ENCODE measurements at regions not wholly inside any gene's neighbourhood (a gene's known extent, or its start where the extent isn't known, plus 50 kb on each side); places are given as distances from the start of the nearest gene placed in this dataset.

DNA sequence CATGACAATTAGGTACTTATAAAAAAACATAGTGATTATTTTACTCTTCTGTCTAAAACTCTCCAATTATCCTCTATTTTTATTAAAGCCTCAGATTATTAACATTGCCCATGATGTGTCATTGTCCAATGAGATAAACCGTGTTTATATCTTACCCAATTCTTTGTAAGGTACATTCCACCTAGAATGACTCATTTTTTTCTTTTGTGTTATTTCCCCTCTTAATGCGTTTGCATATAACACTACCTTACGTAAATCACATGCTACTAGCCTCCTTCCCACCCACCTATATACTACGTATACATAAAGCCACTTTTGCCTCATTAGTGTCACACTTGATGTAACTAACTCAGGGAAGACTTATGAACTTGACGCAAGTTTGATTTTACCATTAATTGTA lies 336.3 kb upstream of the PTCHD4 start:
- TF ChIP-seq, protein P1, sequence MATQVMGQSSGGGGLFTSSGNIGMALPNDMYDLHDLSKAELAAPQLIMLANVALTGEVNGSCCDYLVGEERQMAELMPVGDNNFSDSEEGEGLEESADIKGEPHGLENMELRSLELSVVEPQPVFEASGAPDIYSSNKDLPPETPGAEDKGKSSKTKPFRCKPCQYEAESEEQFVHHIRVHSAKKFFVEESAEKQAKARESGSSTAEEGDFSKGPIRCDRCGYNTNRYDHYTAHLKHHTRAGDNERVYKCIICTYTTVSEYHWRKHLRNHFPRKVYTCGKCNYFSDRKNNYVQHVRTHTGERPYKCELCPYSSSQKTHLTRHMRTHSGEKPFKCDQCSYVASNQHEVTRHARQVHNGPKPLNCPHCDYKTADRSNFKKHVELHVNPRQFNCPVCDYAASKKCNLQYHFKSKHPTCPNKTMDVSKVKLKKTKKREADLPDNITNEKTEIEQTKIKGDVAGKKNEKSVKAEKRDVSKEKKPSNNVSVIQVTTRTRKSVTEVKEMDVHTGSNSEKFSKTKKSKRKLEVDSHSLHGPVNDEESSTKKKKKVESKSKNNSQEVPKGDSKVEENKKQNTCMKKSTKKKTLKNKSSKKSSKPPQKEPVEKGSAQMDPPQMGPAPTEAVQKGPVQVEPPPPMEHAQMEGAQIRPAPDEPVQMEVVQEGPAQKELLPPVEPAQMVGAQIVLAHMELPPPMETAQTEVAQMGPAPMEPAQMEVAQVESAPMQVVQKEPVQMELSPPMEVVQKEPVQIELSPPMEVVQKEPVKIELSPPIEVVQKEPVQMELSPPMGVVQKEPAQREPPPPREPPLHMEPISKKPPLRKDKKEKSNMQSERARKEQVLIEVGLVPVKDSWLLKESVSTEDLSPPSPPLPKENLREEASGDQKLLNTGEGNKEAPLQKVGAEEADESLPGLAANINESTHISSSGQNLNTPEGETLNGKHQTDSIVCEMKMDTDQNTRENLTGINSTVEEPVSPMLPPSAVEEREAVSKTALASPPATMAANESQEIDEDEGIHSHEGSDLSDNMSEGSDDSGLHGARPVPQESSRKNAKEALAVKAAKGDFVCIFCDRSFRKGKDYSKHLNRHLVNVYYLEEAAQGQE (IDR thresholded peaks at IDR 0.05; ENCODE audit: insufficient replicate concordance, low read depth): no peak
- TF ChIP-seq, protein P2, sequence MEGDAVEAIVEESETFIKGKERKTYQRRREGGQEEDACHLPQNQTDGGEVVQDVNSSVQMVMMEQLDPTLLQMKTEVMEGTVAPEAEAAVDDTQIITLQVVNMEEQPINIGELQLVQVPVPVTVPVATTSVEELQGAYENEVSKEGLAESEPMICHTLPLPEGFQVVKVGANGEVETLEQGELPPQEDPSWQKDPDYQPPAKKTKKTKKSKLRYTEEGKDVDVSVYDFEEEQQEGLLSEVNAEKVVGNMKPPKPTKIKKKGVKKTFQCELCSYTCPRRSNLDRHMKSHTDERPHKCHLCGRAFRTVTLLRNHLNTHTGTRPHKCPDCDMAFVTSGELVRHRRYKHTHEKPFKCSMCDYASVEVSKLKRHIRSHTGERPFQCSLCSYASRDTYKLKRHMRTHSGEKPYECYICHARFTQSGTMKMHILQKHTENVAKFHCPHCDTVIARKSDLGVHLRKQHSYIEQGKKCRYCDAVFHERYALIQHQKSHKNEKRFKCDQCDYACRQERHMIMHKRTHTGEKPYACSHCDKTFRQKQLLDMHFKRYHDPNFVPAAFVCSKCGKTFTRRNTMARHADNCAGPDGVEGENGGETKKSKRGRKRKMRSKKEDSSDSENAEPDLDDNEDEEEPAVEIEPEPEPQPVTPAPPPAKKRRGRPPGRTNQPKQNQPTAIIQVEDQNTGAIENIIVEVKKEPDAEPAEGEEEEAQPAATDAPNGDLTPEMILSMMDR (IDR thresholded peaks at IDR 0.05; ENCODE audit: insufficient read depth, low read length): no peak
- no peak for TF ChIP-seq GABPA (IDR thresholded peaks at IDR 0.05; ENCODE audit: low read depth)
